Gastroesophageal sphincter (tissue), 4 donors: ENCODE measurements at regions not wholly inside any gene's neighbourhood (a gene's known extent, or its start where the extent isn't known, plus 50 kb on each side); places are given as distances from the start of the nearest gene placed in this dataset.

Experiments
- ATAC-seq: fragments of 150-250 bp; one replicate; pipeline ENCODE4 v1.9.1; 2016; ENCODE audit warnings: mild to moderate bottlenecking, moderate library complexity
- H3K27ac ChIP-seq, 4 donors: fragments of 200-600 bp; sonication (generic) in 3 of 4; 1 replicate in 3 of 4; 2 replicates in 1 of 4; pipeline ENCODE4 v1.5.1; 2016 to 2019
- H3K27me3 ChIP-seq: fragments of 200-600 bp; sonication (generic); one replicate; pipeline ENCODE4 v1.5.1; 2019
- H3K36me3 ChIP-seq, 2 donors: fragments of 200-600 bp; sonication (generic); one replicate each; pipeline ENCODE4 v1.5.1; 2019; ENCODE audit warnings: control low read depth in 1 of 2
- H3K4me1 ChIP-seq, 3 donors: fragments of 200-600 bp; sonication (generic); 1 replicate in 2 of 3; 2 replicates in 1 of 3; pipeline ENCODE4 v1.5.1; 2016 to 2019; ENCODE audit warnings: control low read depth in 2 of 3
- H3K4me3 ChIP-seq, 2 donors: fragments of 200-600 bp; sonication (generic); one replicate each; pipeline ENCODE4 v1.5.1; 2019; ENCODE audit warnings: mild to moderate bottlenecking in 1 of 2, moderate library complexity in 1 of 2
- H3K9me3 ChIP-seq, 3 donors: fragments of 200-600 bp; sonication (generic); one replicate each; pipeline ENCODE4 v1.5.1; 2017 to 2019; ENCODE audit warnings: control low read depth in 2 of 3
- EP300 ChIP-seq: sonication (generic); formaldehyde crosslinking; IDR thresholded peaks from one replicate; pipeline ENCODE4 v1.6.1; 2017; ENCODE audit warnings: antibody characterized with exemption, mild to moderate bottlenecking
- POLR2A ChIP-seq, 2 donors: fragments of 450-650 bp; IDR thresholded peaks; one replicate each; pipeline ENCODE4 v1.6.1; 2017; ENCODE audit warnings: antibody characterized with exemption in 2 of 2, mild to moderate bottlenecking in 2 of 2, moderate library complexity in 1 of 2
- POLR2AphosphoS5 ChIP-seq: sonication (generic); formaldehyde crosslinking; IDR thresholded peaks from one replicate; pipeline ENCODE4 v1.6.1; 2017; ENCODE audit warnings: antibody characterized with exemption
- WGBS, 2 donors: methylation state at CpG; one replicate each; pipeline ENCODE4 v1.1.5; 2018; ENCODE audit warnings: low coverage in 1 of 2; 5-methylcytosine and 5-hydroxymethylcytosine counted together
- TF ChIP-seq, protein P1 (sequence below), 4 experiments: fragments of 200-600 bp in 2 of 4; fragments of 450-650 bp in 2 of 4; sonication (generic) in 1 of 4; IDR thresholded peaks; one replicate each; pipeline ENCODE4 v1.5.1; 2017 to 2019; ENCODE audit warnings: antibody characterized with exemption in 4 of 4, mild to moderate bottlenecking in 2 of 4, moderate library complexity in 2 of 4

GRCh38 chr9:79154806-79155205, 417.0 kb upstream of the TLE4 start:
- Histone ChIP-seq H3K27me3 (no peaks in the 10 kb centered on the region), H3K4me3 (no peak overlapping the region), H3K9me3 (no peaks in the 10 kb centered on the region), H3K36me3 (no peaks in the 10 kb centered on the region), H3K4me1 (no peaks in the 10 kb centered on the region), H3K27ac (no peak overlapping the region)
- no peak for ATAC-seq
- 22 to 59% methylated on average over 2 of the region's 2 CpGs for WGBS, 2 donors
- TF ChIP-seq EP300 = no peak
- no peak for TF ChIP-seq POLR2AphosphoS5
- TF ChIP-seq, protein P1, sequence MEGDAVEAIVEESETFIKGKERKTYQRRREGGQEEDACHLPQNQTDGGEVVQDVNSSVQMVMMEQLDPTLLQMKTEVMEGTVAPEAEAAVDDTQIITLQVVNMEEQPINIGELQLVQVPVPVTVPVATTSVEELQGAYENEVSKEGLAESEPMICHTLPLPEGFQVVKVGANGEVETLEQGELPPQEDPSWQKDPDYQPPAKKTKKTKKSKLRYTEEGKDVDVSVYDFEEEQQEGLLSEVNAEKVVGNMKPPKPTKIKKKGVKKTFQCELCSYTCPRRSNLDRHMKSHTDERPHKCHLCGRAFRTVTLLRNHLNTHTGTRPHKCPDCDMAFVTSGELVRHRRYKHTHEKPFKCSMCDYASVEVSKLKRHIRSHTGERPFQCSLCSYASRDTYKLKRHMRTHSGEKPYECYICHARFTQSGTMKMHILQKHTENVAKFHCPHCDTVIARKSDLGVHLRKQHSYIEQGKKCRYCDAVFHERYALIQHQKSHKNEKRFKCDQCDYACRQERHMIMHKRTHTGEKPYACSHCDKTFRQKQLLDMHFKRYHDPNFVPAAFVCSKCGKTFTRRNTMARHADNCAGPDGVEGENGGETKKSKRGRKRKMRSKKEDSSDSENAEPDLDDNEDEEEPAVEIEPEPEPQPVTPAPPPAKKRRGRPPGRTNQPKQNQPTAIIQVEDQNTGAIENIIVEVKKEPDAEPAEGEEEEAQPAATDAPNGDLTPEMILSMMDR (IDR thresholded peaks at IDR 0.05) = no peak

GRCh38 chr9:79155308-79155707, 416.5 kb upstream of the TLE4 start:
- H3K27ac ChIP-seq = no peak overlapping the region
- no peaks in the 10 kb centered on the region for H3K4me1 ChIP-seq
- H3K27me3 ChIP-seq = no peaks in the 10 kb centered on the region
- no peaks in the 10 kb centered on the region for H3K36me3 ChIP-seq
- H3K4me3 ChIP-seq = no peak overlapping the region
- TF ChIP-seq, protein P1 (IDR thresholded peaks at IDR 0.05) = no peak
- TF ChIP-seq EP300 (no peak), POLR2AphosphoS5 (no peak), POLR2A (IDR thresholded peaks at IDR 0.05) (no peak)
- 67 to 100% methylated on average over 1 of the region's 1 CpG for WGBS, 2 donors
- H3K9me3 ChIP-seq = no peaks in the 10 kb centered on the region
- ATAC-seq = no peak

- TF ChIP-seq POLR2AphosphoS5 (no peak), EP300 (no peak), POLR2A (IDR thresholded peaks at IDR 0.05) (no peak)
- TF ChIP-seq, protein P1 (IDR thresholded peaks at IDR 0.05) = no peak
- H3K27me3 ChIP-seq = no peaks in the 10 kb centered on the region
- ATAC-seq = no peak
- H3K4me3 ChIP-seq = no peak overlapping the region
- no peaks in the 10 kb centered on the region for H3K4me1 ChIP-seq
- H3K36me3 ChIP-seq = no peaks in the 10 kb centered on the region
- H3K9me3 ChIP-seq = no peaks in the 10 kb centered on the region
- H3K27ac ChIP-seq = no peak overlapping the region
- 100% methylated on average over 2 of the region's 2 CpGs for WGBS, 2 donors
These were observed 408.2 kb upstream of the TLE4 start for GRCh38 chr9:79163544-79163943.

GRCh38 chr9:79164406-79164805, 407.4 kb upstream of the TLE4 start:
- Histone ChIP-seq H3K27me3 (no peaks in the 10 kb centered on the region), H3K4me1 (no peaks in the 10 kb centered on the region), H3K9me3 (peaks cover 0 to under 1% (median 0%) of the 10 kb centered on the region in 3 donors), H3K4me3 (no peak overlapping the region), H3K36me3 (no peaks in the 10 kb centered on the region), H3K27ac (no peak overlapping the region)
- no peak for ATAC-seq
- 60 to 65% methylated on average over 4 of the region's 4 CpGs for WGBS, 2 donors
- TF ChIP-seq POLR2A (IDR thresholded peaks at IDR 0.05) (no peak), POLR2AphosphoS5 (no peak), EP300 (no peak)
- TF ChIP-seq, protein P1 (IDR thresholded peaks at IDR 0.05) = no peak

GRCh38 chr9:79165020-79165780, 406.6 kb upstream of the TLE4 start:
- no peaks in the 10 kb centered on the region for H3K36me3 ChIP-seq
- H3K4me3 ChIP-seq = no peak overlapping the region
- WGBS, 2 donors = 60 to 68% methylated on average over 5 of the region's 5 CpGs
- H3K27me3 ChIP-seq = no peaks in the 10 kb centered on the region
- no peaks in the 10 kb centered on the region for H3K4me1 ChIP-seq
- TF ChIP-seq POLR2A (IDR thresholded peaks at IDR 0.05) (no peak), POLR2AphosphoS5 (no peak), EP300 (no peak)
- TF ChIP-seq, protein P1 (IDR thresholded peaks at IDR 0.05) = no peak
- ATAC-seq = no peak
- no peak overlapping the region for H3K27ac ChIP-seq
- H3K9me3 ChIP-seq = peaks cover 0 to 9% (median 0%) of the 10 kb centered on the region in 3 donors
